ENCODE measurements at regions not wholly inside any gene's neighbourhood (a gene's known extent, or its start where the extent isn't known, plus 50 kb on each side); places are given as distances from the start of the nearest gene placed in this dataset.

DNA sequence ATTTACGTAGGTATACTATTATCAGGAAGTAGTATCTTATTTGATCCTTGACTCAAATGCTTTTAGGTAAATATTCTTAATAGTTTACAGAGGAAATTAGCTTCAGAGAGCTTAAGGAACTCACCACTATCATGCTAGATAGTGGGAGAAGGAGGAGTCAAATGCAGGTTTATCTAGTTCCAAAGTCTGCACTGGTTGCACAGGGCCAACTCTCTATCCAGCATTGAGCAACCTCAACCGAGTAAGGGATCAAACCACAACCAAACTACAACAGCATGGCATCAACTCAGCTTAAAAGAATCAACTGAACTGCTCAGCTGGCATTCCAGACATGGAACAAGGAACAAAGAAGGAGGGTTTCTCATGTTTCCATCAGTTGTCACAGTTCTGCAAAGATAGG, 306.0 kb downstream of the MAF start:
- H3K4me2 ChIP-seq (ENCODE audit: low read depth, low read length, poor library complexity, severe bottlenecking), result no peak overlapping the region
- H4K20me1 ChIP-seq (ENCODE audit: insufficient read depth, low read depth, low read length), result no peaks in the 10 kb centered on the region
- H2AFZ ChIP-seq (ENCODE audit: low read length), result no peak overlapping the region
- no peaks in the 10 kb centered on the region for H3K27me3 ChIP-seq (ENCODE audit: low read length)
- H3K79me2 ChIP-seq (ENCODE audit: low read length), result no peaks in the 10 kb centered on the region
- H3K36me3 ChIP-seq (ENCODE audit: insufficient read depth, low read length), result no peaks in the 10 kb centered on the region
- DNase-seq, result no peak
- H3K4me1 ChIP-seq (ENCODE audit: low read length), result no peaks in the 10 kb centered on the region
- no peak overlapping the region for H3K9ac ChIP-seq (ENCODE audit: low read length)
- no peaks in the 10 kb centered on the region for H3K9me2 ChIP-seq (replicated peaks; ENCODE audit: insufficient read depth, low read length)
- no peak overlapping the region for H3K4me3 ChIP-seq (ENCODE audit: low read length)
- no peaks in the 10 kb centered on the region for H3K9me3 ChIP-seq (ENCODE audit: low read length)
- H3K27ac ChIP-seq (ENCODE audit: low read length), result no peak overlapping the region

DNA sequence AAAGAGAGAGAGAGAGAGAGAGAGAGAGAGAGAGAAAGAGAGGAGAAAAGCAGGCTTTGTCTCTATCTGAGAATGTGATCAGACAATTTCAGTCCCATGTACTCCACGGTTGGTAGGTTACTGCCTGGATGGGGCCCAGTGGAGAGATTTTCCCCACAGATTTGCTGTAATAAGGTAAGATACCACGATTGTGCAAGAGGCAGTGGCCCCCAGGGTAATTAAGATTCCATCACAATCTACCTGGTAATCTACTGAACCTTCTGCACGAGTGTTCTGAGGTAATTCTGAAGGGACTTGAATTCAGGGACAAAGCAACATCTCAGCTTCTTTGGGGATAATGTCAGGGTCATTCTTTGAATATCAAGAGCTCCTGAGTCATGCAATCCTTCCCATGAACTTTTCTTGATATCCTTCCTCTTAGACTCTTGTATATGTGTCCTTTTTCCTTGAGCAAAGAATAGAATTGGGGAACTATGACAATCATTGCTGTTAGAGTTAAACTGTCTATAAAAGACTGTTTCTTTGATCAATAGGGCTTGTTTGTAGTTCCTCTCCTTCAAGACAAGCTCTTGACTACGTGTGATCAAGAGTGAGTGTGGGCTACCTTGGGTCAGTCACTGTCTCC, 306.6 kb downstream of the MAF start:
- H3K4me3 ChIP-seq (ENCODE audit: low read length), result no peak overlapping the region

DNA sequence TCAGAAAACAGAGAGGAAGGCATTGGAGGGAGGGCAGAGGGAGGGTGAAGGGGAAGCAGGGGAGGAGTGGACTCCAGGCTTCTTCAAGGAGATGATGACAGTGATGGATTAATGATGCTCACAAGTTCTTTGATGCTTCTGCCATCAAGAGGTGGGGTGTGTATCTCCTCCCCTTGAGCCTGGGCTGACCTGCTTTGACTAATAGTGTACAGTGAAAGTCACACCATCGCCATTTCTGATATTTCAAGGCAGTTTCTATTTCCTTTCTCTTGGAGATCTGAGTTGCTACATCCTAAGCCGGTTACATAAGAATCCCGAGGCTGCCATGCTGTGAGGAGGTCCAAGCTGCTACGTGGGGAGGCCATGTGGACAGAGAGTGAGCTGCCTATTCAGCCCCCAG, 312.5 kb downstream of the MAF start:
- Histone ChIP-seq H3K9me3 (ENCODE audit: low read length) (no peaks in the 10 kb centered on the region), H3K4me1 (ENCODE audit: low read length) (peaks cover 13% of the 10 kb centered on the region), H3K4me3 (ENCODE audit: low read length) (no peak overlapping the region), H3K4me2 (ENCODE audit: low read depth, low read length, poor library complexity, severe bottlenecking) (no peak overlapping the region), H2AFZ (ENCODE audit: low read length) (no peak overlapping the region), H4K20me1 (ENCODE audit: insufficient read depth, low read depth, low read length) (no peaks in the 10 kb centered on the region), H3K27ac (ENCODE audit: low read length) (no peak overlapping the region), H3K36me3 (ENCODE audit: insufficient read depth, low read length) (no peaks in the 10 kb centered on the region), H3K27me3 (ENCODE audit: low read length) (no peaks in the 10 kb centered on the region), H3K9me2 (replicated peaks; ENCODE audit: insufficient read depth, low read length) (no peaks in the 10 kb centered on the region), H3K9ac (ENCODE audit: low read length) (no peak overlapping the region), H3K79me2 (ENCODE audit: low read length) (no peaks in the 10 kb centered on the region)
- no peak for DNase-seq

More for the DNA sequence above, 306.6 kb downstream of the MAF start:
- no peaks in the 10 kb centered on the region for H3K9me2 ChIP-seq (replicated peaks; ENCODE audit: insufficient read depth, low read length)
- no peaks in the 10 kb centered on the region for H3K79me2 ChIP-seq (ENCODE audit: low read length)
- H3K9ac ChIP-seq (ENCODE audit: low read length), result no peak overlapping the region
- no peaks in the 10 kb centered on the region for H3K4me1 ChIP-seq (ENCODE audit: low read length)
- H3K27me3 ChIP-seq (ENCODE audit: low read length), result no peaks in the 10 kb centered on the region
- no peak overlapping the region for H2AFZ ChIP-seq (ENCODE audit: low read length)
- no peaks in the 10 kb centered on the region for H3K36me3 ChIP-seq (ENCODE audit: insufficient read depth, low read length)
- no peaks in the 10 kb centered on the region for H4K20me1 ChIP-seq (ENCODE audit: insufficient read depth, low read depth, low read length)
- DNase-seq, result no peak
- H3K9me3 ChIP-seq (ENCODE audit: low read length), result no peaks in the 10 kb centered on the region
- H3K4me2 ChIP-seq (ENCODE audit: low read depth, low read length, poor library complexity, severe bottlenecking), result no peak overlapping the region
- no peak overlapping the region for H3K27ac ChIP-seq (ENCODE audit: low read length)

DNA sequence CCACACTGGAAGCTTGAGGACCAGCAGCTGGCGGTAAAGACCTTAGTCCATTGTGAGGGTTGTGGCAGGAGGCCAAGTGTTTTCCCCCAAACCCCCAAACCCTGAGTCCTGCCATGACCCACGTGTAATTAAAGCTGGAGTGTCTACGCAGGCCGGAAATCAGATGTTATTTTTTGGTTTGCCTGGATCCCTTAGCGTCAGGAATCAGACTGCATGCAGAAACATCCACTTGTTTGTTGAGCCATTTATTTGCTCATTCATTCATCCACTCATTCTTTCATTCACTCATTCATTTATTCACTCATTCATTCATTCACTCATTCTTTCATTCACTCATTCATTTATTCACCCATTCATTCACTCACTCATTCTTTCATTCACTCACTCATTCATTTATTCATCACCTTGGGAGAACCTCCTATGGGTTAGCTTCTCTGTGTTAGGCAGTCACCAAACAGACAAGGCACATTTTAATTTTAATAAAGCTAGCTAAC, 313.1 kb downstream of the MAF start:
- no peaks in the 10 kb centered on the region for H3K79me2 ChIP-seq (ENCODE audit: low read length)
- H4K20me1 ChIP-seq (ENCODE audit: insufficient read depth, low read depth, low read length), result no peaks in the 10 kb centered on the region
- H2AFZ ChIP-seq (ENCODE audit: low read length), result no peak overlapping the region
- H3K9ac ChIP-seq (ENCODE audit: low read length), result no peak overlapping the region
- DNase-seq, result no peak
- H3K9me2 ChIP-seq (replicated peaks; ENCODE audit: insufficient read depth, low read length), result no peaks in the 10 kb centered on the region
- H3K9me3 ChIP-seq (ENCODE audit: low read length), result no peaks in the 10 kb centered on the region
- H3K27ac ChIP-seq (ENCODE audit: low read length), result no peak overlapping the region
- H3K4me1 ChIP-seq (ENCODE audit: low read length), result peaks cover 13% of the 10 kb centered on the region
- no peaks in the 10 kb centered on the region for H3K27me3 ChIP-seq (ENCODE audit: low read length)
- H3K36me3 ChIP-seq (ENCODE audit: insufficient read depth, low read length), result no peaks in the 10 kb centered on the region
- no peak overlapping the region for H3K4me2 ChIP-seq (ENCODE audit: low read depth, low read length, poor library complexity, severe bottlenecking)
- no peak overlapping the region for H3K4me3 ChIP-seq (ENCODE audit: low read length)

DNA sequence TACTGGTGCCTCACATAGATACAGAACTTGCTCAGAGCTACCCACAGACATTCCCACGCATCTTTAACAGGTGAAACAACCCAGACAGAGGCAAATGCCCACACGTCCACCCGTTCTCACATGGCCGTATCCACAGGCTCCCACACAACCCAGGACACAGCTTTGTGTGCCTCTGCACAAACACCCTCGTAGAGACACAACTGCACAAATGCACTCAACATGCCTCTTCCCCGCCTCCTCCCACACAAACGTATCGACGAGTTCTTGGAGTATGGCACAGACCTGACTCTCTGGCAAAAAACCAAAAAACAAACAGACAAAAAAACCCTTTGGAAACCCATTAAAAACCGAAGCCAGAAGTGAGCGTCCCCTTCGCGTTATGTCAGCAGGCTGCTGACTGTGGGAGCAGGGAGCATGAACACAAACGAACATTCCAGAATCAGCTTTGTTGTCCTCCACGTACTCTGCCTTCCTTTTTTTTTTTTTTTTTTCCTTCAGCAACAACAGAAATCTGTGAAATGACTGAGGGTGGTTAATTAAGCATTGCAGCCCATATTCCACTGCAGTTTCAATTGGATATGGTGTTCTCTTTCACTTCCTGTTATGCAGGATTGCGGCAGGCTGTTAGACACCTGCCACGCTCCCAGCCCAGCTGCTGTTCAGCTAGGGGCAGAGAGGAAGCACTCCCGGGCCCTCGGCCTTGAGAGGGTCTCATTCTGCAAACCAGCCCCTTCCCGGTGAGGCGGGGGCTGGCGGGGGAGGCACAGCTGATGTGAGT, 313.7 kb downstream of the MAF start:
- Histone ChIP-seq H3K27me3 (ENCODE audit: low read length) (no peaks in the 10 kb centered on the region), H2AFZ (ENCODE audit: low read length) (no peak overlapping the region), H3K27ac (ENCODE audit: low read length) (no peak overlapping the region), H3K4me1 (ENCODE audit: low read length) (peaks cover 13% of the 10 kb centered on the region), H4K20me1 (ENCODE audit: insufficient read depth, low read depth, low read length) (no peaks in the 10 kb centered on the region), H3K9me2 (replicated peaks; ENCODE audit: insufficient read depth, low read length) (no peaks in the 10 kb centered on the region), H3K4me2 (ENCODE audit: low read depth, low read length, poor library complexity, severe bottlenecking) (no peak overlapping the region), H3K9me3 (ENCODE audit: low read length) (no peaks in the 10 kb centered on the region), H3K79me2 (ENCODE audit: low read length) (no peaks in the 10 kb centered on the region), H3K4me3 (ENCODE audit: low read length) (no peak overlapping the region), H3K36me3 (ENCODE audit: insufficient read depth, low read length) (no peaks in the 10 kb centered on the region), H3K9ac (ENCODE audit: low read length) (no peak overlapping the region)
- peak; percentile 73 for DNase-seq

DNA sequence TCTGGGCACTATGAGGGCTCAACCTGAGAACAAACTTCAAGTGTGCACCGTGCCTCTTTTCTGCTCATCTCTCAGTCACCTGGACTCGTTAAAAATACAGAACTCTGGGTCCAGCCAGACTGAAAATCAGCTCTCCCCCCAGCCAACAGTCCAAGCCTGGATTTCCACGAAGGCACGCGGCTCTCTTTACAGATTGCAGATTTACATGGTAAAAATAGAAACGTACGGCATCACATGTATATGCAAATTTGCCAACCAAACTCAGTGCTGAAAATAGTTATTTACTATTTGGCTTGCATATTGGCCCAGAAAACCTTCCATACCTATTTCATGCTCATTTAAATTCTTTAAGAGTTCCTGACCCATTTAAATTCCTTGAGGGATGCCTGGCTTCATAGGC, 315.8 kb downstream of the MAF start:
- Histone ChIP-seq H3K4me3 (ENCODE audit: low read length) (no peak overlapping the region), H3K9me2 (replicated peaks; ENCODE audit: insufficient read depth, low read length) (no peaks in the 10 kb centered on the region), H3K36me3 (ENCODE audit: insufficient read depth, low read length) (no peaks in the 10 kb centered on the region), H3K9ac (ENCODE audit: low read length) (no peak overlapping the region), H3K27me3 (ENCODE audit: low read length) (no peaks in the 10 kb centered on the region), H4K20me1 (ENCODE audit: insufficient read depth, low read depth, low read length) (no peaks in the 10 kb centered on the region), H3K27ac (ENCODE audit: low read length) (no peak overlapping the region), H3K79me2 (ENCODE audit: low read length) (no peaks in the 10 kb centered on the region), H2AFZ (ENCODE audit: low read length) (no peak overlapping the region), H3K4me2 (ENCODE audit: low read depth, low read length, poor library complexity, severe bottlenecking) (no peak overlapping the region), H3K9me3 (ENCODE audit: low read length) (no peaks in the 10 kb centered on the region), H3K4me1 (ENCODE audit: low read length) (peaks cover 13% of the 10 kb centered on the region)
- DNase-seq, result no peak

DNA sequence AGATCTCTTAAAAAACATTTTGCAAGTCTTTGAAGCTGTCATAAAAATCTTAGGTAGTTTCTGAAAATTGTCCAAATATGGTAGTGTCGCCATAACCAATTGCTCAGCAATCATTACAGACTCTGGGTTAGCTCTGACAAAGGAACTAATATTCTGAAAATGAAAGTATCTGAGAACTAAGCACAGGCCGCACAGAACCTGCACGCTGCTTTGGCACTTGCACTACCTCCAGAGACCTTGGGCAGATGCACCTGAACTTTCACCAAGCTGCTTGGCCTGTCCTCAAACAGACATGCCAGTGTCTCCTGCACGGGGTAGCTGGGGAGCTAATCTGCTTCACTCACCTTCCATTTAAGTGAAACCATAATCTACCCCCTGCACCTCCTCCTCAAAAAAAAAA, 317.0 kb downstream of the MAF start:
- Histone ChIP-seq H3K36me3 (ENCODE audit: insufficient read depth, low read length) (no peaks in the 10 kb centered on the region), H3K4me1 (ENCODE audit: low read length) (peaks cover 13% of the 10 kb centered on the region), H3K4me2 (ENCODE audit: low read depth, low read length, poor library complexity, severe bottlenecking) (no peak overlapping the region), H3K9me2 (replicated peaks; ENCODE audit: insufficient read depth, low read length) (no peaks in the 10 kb centered on the region), H4K20me1 (ENCODE audit: insufficient read depth, low read depth, low read length) (no peaks in the 10 kb centered on the region), H3K9ac (ENCODE audit: low read length) (no peak overlapping the region), H3K9me3 (ENCODE audit: low read length) (no peaks in the 10 kb centered on the region), H2AFZ (ENCODE audit: low read length) (no peak overlapping the region), H3K27ac (ENCODE audit: low read length) (no peak overlapping the region), H3K4me3 (ENCODE audit: low read length) (no peak overlapping the region), H3K27me3 (ENCODE audit: low read length) (no peaks in the 10 kb centered on the region), H3K79me2 (ENCODE audit: low read length) (no peaks in the 10 kb centered on the region)
- no peak for DNase-seq

DNA sequence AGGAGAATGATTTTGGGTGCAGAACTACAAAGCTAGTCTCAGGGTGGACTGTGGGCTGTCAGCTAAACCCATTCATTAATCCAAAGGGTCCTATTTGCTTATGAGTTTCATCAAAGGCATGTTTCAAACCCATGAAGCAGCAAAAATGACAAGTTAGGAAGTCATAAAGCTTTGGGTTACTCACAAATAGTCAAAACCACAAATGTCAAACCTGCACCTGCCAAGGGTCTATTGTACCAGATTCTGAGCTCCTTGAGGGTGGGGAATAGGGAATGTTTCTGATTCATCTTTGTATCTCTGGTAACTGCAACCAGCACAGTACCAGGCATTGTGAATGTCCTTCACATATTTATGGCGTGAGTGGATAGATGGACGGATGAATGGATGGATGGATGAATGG, 317.7 kb downstream of the MAF start:
- no peak for DNase-seq
- no peak overlapping the region for H2AFZ ChIP-seq (ENCODE audit: low read length)
- no peaks in the 10 kb centered on the region for H3K36me3 ChIP-seq (ENCODE audit: insufficient read depth, low read length)
- no peaks in the 10 kb centered on the region for H3K79me2 ChIP-seq (ENCODE audit: low read length)
- H3K27me3 ChIP-seq (ENCODE audit: low read length), result no peaks in the 10 kb centered on the region
- H3K9me3 ChIP-seq (ENCODE audit: low read length), result no peaks in the 10 kb centered on the region
- peaks cover 13% of the 10 kb centered on the region for H3K4me1 ChIP-seq (ENCODE audit: low read length)
- H3K9ac ChIP-seq (ENCODE audit: low read length), result no peak overlapping the region
- no peak overlapping the region for H3K4me3 ChIP-seq (ENCODE audit: low read length)
- no peaks in the 10 kb centered on the region for H3K9me2 ChIP-seq (replicated peaks; ENCODE audit: insufficient read depth, low read length)
- no peak overlapping the region for H3K27ac ChIP-seq (ENCODE audit: low read length)
- H4K20me1 ChIP-seq (ENCODE audit: insufficient read depth, low read depth, low read length), result no peaks in the 10 kb centered on the region
- no peak overlapping the region for H3K4me2 ChIP-seq (ENCODE audit: low read depth, low read length, poor library complexity, severe bottlenecking)
